ENCODE measurements at regions not wholly inside any gene's neighbourhood (a gene's known extent, or its start where the extent isn't known, plus 50 kb on each side); places are given as distances from the start of the nearest gene placed in this dataset.
"Not testable (repeated sequence)": the region's sequence is repeated elsewhere in the genome, so short reads cannot be mapped to it uniquely, and the experiment has no call there.

GRCh38 chr6:27854421-27854820 lies 57.8 kb downstream of the OR2B2 start:
- no peak for DNase-seq

- no peak for DNase-seq
Observed at GRCh38 chr6:27851440-27851839, 60.8 kb downstream of the OR2B2 start.

GRCh38 chr6:27849001-27849400 lies 63.2 kb downstream of the OR2B2 start:
- not testable (repeated sequence) for DNase-seq

- DNase-seq: no peak
Observed at GRCh38 chr6:27847706-27848105, 64.5 kb downstream of the OR2B2 start.

DNA sequence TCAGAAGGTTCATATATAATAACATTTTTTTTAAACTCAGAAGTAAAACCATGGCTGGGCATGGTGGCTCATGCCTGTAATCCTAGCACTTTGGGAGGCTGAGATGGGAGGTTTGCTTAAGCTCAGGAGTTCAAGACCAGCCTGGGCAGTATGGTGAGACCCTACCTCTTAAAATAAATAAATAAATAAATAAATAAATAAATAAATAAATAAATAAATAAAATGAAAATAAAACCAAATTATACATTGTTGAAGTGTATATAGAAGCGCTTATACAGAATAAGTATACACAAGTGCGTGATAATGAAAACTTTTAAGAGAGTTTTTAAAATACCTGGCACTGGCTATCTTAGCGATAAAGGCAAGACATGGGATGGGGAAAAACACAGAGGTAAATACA lies 71.6 kb downstream of the OR2B2 start:
- DNase-seq: no peak

GRCh38 chr6:27839626-27840475 lies 72.3 kb downstream of the OR2B2 start:
- DNase-seq: peak; percentile 67

GRCh38 chr6:27838945-27839625 lies 73.1 kb downstream of the OR2B2 start:
- DNase-seq: peak; percentile 77

DNA sequence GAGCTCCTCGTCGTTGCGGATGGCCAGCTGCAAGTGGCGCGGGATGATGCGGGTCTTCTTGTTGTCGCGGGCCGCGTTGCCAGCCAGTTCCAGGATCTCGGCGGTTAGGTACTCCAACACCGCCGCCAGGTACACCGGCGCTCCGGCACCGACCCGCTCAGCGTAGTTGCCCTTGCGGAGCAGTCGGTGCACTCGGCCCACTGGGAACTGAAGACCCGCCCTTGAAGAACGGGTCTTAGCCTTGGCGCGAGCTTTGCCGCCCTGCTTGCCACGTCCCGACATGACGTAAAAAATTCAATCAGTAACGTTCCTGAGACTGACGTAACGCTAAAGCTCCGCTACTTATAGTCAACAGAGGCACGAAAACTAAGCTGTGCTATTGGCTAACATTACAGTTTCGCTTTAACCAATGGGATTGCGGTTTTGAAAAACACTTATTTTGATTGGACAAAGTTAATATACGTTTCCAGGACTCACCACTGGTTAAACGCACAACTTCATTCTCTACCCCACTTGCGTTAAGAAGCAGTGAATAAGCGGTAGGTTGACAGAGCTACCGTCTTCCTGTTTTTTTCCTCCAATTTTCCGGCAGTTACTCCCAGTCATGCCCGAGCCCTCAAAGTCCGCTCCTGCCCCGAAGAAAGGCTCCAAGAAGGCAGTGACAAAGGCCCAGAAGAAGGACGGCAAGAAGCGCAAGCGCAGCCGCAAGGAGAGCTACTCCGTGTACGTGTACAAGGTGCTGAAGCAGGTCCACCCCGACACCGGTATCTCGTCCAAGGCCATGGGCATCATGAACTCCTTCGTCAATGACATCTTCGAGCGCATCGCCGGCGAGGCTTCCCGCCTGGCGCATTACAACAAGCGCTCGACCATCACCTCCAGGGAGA lies 73.9 kb downstream of the OR2B2 start:
- peak; percentile 98 for DNase-seq

GRCh38 chr6:27837625-27838057 lies 74.6 kb downstream of the OR2B2 start:
- peak; percentile 80 for DNase-seq

DNA sequence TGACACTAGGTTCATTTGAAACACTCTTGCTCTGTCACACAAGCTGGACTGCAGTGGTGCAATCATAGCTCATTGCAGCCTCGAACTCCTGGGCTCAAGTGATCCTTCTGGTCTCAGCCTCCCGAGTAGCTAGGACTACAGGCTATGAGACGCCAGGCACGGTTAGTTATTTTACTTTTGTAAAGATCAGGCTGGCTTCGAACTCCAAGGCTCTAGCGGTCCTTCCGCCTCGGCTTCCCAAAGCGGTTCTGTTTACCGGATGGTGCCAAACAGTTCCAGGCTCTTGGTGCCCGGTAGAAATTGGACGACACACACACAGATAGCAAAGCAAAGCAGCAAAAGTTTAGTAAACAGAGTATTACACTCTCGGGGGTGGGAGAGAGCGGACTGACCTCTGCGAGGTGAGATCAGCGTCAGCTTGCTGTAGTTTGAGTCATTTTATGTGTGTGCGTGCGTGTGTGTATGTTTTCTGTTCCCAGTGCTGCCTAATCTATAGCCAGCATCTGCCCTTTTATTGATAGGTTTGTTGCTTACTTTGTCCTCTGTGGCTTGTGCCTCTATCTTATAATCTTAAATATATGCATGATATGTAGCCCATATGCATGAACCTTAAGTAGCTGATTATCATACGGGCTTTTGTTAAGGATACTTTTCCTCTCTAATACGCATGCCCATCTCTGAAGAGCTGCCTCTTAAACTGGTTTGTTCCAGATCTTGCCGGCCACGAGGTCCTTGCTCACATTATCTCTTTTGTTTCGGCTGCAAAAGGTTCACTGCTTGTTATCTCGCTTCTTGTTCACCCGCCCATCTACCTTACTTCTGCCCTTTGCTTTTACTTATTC lies 75.2 kb downstream of the OR2B2 start:
- DNase-seq: peak; percentile 93

- DNase-seq: peak; percentile 24
Observed at GRCh38 chr6:27836141-27836782, 75.9 kb downstream of the OR2B2 start.

DNA sequence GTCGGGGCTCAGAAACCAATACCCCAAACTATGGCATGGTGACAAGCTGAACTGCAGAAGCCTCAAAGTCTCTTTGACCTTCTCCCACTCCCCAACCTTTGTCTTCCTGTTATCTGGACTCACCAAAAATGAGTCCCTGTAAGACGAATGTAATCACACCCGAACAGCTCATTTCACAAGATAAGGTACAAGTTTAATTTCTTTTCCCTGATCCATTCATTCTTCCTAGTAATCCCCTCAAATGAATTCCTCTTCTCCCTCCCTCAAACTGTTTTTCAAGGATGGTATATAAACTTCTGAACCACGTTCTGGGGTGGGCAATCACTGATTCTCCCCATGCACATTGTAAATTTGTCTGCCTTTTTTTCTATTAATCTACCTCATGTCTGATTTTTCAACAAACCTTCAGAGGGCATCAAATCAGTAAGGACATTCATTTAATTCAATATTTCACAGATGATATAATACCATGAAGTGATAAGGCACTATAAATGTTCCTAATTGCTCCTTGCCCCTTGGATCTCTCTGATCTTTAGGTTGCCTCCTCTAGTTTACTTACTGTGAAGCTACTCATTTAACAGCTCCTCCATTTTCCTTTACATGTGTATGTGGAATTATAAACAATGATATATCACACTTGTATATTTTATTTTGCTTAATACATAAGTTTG lies 77.2 kb downstream of the OR2B2 start:
- peak; percentile 29 for DNase-seq

DNA sequence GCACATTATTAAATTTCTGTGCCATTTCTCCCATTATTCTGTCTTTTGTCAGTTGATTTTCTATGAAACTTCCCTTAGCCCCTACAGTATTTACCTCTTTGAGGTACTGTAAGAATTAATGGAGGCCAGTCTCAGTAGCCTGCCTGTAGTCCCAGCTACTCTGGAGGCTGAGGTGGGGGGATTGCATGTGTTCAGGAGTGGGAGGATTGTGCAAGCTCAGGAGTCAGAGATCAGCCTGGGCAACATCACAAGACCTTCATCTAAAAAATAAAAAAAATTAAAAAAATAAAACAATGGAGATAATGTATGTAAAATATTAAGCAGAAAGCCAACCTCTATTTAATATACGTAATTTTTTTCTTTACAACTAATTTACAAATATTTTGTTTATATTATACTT lies 77.8 kb downstream of the OR2B2 start:
- DNase-seq: no peak

- DNase-seq: peak; percentile 84
Observed at GRCh38 chr6:27831434-27832081, 80.6 kb downstream of the OR2B2 start.

DNA sequence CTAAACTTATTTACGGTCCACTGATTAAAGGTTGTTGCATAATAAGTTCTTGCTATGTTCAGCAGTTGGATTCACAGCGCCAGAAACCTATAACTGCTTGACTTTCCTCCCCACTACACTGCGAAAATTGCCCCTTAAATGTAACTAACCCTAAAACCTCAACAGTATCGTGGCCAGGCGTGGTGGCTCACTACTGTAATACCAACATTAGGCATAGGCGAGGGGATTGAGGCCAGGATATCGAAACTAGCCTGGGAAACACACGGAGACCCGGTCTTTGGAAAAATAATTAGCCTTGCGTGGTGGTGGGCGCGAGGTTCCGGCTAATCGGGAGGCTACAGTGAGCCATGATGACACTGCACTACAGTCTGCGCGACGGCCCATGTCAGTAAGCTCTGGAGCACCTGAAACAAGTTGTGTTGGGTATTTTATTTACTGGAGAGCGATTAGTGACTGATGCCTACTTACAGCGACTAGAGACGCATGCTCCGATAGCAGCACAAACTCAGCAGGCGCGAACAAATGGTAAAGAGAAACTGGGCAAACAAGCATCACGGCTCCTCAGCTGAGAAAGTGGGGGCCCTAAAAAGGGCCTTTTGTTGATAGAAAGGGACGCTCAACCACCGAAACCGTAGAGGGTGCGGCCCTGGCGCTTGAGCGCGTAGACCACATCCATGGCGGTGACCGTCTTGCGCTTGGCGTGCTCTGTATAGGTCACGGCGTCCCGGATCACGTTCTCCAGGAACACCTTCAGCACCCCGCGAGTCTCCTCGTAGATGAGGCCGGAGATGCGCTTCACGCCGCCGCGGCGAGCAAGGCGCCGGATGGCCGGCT lies 81.4 kb downstream of the OR2B2 start:
- DNase-seq: peak; percentile 72

GRCh38 chr6:27830212-27830599 lies 82.0 kb downstream of the OR2B2 start:
- peak; percentile 45 for DNase-seq

GRCh38 chr6:27829453-27830211 lies 82.6 kb downstream of the OR2B2 start:
- DNase-seq: no peak

DNA sequence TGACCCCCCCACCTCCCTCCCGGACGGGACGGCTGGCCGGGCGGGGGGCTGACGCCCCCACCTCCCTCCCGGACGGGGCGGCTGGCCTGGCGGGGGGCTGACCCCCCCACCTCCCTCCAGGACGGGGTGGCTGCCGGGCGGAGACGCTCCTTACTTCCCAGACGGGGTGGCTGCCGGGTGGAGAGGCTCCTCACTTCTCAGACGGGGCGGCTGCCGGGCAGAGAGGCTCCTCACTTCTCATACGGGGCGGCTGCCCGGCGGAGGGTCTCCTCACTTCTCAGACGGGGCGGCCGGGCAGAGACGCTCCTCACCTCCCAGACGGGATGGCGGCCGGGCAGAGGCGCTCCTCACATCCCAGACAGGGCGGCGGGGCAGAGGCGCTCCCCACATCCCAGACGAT lies 84.7 kb downstream of the OR2B2 start:
- DNase-seq: not testable (repeated sequence)

DNA sequence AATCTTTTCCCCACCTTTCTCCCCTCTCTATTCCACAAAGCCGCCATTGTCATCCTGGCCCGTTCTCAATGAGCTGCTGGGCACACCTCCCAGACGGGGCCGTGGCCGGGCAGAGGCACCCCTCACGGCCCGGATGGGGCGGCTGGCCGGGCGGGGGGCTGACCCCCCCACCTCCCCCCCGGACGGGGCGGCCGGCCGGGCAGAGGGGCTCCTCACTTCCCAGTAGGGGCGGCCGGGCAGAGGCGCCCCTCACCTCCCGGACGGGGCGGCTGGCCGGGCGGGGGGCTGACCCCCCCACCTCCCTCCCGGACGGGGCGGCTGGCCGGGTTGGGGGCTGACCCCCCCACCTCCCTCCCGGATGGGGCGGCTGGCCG lies 85.6 kb downstream of the OR2B2 start:
- not testable (repeated sequence) for DNase-seq

All from NCI-H146 (cell line).